ENCODE measurements at regions not wholly inside any gene's neighbourhood (a gene's known extent, or its start where the extent isn't known, plus 50 kb on each side); places are given as distances from the start of the nearest gene placed in this dataset.
A peak's percentile ranks its signal among the peaks of the same experiment; 100 is the strongest.
"Not testable (repeated sequence)": the region's sequence is repeated elsewhere in the genome, so short reads cannot be mapped to it uniquely, and the experiment has no call there.

GRCh38 chr3:177909530-177909929 lies 626.7 kb upstream of the KCNMB2 start:
- ATAC-seq = not testable (repeated sequence)

GRCh38 chr3:177914224-177914623 lies 622.0 kb upstream of the KCNMB2 start:
- no peak for ATAC-seq

- no peak for ATAC-seq
Measured at GRCh38 chr3:177916461-177916860, 619.8 kb upstream of the KCNMB2 start.

DNA sequence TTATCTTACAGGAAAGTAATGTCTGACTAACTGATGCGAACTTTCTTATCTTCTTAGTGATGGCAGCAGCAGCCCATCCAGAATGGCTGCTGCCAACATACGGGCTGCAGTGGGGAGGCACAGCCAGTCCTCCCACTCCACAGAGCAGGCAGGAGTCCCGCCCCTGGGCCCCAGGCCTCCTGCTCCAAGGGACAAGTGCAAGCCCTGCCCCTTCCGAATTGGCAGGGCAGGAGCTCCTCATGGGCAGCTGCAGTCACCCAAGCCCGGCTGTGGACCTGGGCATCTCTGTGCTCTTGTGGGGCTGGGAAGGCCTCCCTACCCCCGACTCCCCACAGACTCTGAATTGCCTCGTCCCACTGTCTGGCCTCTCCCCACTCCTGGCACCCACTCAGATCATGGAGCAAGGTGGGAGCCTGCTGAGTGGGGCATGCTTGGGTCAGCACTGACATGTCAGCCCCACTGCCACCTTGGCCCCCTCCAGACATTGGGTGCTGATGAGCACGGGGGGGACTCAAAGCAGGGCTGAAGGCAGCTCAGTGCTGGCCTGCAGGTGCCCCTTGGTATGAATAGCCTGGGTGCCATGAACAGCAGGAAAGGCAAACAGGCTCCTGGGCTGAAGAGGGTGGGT lies 618.9 kb upstream of the KCNMB2 start:
- ATAC-seq = no peak

DNA sequence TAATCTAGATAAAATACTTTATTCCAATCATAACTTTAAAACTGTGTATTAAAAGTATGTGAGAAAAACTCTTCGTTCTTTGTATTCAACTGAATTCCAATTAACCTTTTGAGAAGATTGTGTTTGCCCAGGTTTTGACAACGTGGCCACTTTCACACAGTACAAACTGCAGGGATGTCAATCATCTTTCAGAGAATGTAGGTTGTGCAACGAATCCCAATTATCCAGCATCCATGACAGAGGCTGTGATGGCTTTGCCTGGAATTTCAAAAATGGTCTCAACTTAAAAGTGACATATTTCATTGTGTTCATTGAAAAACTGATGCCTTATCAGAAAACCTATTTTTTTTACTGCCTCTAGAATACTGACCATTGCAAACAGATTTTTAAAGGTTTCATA lies 615.1 kb upstream of the KCNMB2 start:
- ATAC-seq = no peak

GRCh38 chr3:177924261-177924660 lies 612.0 kb upstream of the KCNMB2 start:
- ATAC-seq = no peak

DNA sequence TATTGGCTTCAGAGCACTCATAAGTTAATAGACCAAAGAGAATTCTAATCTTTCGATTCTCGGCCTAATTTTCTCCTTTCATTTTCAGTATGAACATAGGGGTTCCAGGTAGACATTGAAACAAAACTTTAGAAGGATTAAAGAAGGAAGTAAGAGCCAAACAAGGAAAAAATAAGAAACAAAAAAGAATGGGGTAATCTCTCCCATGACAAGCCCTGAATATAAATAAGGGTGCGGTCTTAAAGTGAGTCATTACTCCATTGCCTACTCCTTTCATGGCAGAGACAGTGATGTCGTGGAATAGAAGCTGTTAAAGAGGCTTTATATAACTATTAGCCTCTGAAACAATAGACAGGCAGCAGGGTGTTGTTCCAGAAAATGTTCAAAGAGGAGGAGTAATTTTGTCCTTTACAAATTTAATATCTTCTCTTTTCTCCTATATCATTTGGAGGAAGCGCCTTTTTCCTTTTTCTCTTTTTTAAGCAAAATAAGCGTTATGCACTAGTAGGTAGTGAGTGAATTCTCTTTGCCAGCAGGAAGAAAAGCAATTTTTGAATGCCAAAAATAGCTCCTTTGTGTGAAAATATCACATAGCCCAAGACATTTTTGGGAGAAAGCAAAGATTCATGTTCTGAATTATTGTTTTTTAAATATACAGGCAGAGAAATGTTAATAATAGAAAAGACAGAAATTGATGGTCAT lies 607.9 kb upstream of the KCNMB2 start:
- peak; percentile 98 for ATAC-seq

GRCh38 chr3:177929310-177929709 lies 606.9 kb upstream of the KCNMB2 start:
- peak; percentile 85 for ATAC-seq

- peak; percentile 49 for ATAC-seq
Measured at GRCh38 chr3:177930771-177931170, 605.5 kb upstream of the KCNMB2 start.

GRCh38 chr3:177931346-177931745 lies 604.9 kb upstream of the KCNMB2 start:
- ATAC-seq = no peak

DNA sequence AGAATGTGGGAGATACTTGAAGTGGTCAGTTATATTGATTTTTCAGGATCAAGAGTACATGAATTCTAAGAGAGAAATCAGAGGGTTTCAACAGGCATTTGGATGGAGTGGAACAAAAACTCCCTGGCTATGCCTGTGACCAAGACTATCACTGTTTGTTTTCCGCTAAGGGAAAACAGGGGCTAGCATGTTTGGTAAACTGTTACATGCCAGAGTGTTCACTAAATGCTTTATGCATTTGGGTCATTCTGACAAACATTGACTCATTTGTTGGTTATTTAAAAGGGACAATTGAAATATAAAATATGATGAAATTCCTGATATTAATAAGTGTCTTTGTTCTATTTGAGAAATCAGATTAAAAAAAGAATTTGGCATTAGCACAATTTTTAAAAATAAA lies 603.9 kb upstream of the KCNMB2 start:
- no peak for ATAC-seq

GRCh38 chr3:177932750-177933660 lies 603.2 kb upstream of the KCNMB2 start:
- no peak for ATAC-seq

DNA sequence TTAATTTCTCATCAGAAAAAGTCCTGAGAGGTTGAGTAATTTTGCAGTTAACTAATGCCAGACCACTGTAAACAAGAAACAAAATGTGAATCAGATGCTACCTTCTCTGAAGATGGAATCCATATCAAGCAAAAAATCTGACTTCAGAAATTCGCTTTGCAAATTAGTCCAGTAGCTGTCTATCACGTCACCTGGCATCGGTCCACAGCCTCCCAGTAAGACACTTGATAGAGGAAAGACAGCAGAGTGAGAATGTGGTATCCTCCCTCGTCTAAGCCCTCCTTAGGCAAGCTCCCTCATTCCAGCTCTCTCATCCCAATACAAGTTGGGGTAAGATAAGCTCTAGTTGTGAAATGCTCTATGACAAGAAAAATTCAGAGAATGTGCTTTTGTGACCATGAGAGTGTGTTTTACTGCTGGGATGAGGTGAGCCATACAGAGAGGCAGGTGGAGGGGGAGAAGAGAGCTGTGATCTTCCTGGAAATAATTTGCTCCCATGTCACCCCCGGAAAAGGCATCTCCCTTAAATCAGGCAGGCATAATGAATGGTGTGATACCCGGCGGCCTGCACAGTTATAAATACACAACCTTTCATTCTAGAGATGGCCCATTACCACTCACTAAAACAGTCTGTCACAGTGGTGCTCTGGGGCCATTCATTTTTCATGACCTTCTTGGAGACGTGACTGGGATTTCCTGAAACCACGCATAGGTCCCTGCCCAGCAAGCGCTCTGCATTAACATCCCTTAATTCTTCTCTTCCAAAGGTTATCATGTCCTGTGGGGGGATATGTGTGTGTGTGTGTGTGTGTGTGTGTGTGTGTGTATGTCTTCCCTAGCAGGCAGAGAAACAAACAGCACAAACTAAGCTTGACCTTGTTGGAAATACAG lies 602.0 kb upstream of the KCNMB2 start:
- no peak for ATAC-seq

- ATAC-seq = no peak
Measured at GRCh38 chr3:177935047-177935446, 601.2 kb upstream of the KCNMB2 start.

DNA sequence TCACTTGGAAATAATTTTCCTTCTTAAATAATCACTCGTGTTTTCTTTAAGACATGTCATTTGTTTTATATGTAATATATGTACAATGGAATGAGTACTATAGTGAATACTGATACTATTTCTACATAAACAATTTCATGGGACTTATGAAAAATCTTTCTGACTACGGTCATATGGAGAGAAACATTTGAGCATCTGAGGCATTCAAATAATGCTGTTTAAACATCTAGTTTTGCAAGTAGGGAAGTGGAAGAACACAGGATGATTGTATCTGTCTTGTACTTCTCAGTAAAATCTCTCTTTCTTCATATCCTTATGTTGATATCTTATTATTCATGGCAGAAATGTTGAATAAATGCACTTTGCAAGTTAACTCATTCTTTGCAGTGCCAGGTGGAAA lies 599.5 kb upstream of the KCNMB2 start:
- no peak for ATAC-seq

DNA sequence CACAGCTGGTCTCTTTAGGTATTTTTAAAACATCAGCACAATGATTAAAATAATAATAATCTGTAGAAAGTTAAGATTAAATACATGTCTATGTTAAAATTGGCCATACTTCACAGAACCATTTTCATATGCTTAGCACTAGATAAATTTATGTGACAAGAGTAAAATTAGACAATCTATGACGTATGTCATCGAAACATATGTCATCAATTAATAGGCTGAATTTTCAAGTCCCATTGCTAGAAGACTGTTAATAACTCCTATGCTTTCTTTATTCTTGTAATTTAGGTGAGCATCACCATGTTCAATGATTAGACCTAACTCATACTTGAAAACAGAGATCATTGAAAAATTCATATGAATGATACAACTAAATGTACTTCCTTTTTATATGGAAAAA lies 593.3 kb upstream of the KCNMB2 start:
- ATAC-seq = no peak

DNA sequence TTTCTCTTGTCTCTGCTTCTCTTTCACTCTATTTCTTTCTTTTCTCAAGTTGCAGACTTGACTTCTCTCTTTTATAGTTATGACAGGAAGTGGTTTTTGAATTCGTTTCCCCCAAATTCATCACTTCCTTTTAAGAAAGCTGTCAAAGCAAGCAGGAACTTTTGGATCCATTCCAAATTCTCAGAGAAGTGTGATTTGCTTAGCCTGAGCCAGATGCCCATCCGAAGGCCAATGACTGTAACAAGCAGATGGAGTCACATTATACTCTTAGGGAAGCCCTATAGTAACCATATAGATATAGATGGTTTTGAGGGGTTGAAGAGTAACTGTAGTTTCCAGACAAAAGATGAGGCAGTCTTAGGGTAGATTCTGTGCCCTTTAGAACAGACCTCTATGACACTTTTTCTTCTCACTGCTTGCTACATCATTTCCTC lies 592.0 kb upstream of the KCNMB2 start:
- ATAC-seq = no peak

GRCh38 chr3:177946048-177946447 lies 590.2 kb upstream of the KCNMB2 start:
- ATAC-seq = no peak

DNA sequence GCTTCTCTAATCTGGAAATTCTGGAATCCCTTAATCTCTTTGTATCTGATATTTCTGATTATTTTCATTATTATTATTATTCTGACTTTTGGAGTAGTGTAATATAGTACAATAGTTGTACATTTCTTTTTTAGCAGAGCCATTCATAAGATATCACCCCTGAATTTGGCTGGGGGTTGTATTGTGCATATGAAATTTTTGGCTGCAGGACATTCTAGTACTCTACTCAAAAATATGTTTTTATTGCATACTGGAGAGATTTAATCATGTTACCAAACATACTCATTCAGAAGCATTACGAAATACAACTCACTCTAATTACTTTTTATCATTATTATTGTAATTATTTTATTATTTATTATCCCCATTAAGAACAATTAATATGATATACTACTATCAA lies 589.7 kb upstream of the KCNMB2 start:
- no peak for ATAC-seq

- ATAC-seq = no peak
Measured at GRCh38 chr3:177946936-177947335, 589.3 kb upstream of the KCNMB2 start.

DNA sequence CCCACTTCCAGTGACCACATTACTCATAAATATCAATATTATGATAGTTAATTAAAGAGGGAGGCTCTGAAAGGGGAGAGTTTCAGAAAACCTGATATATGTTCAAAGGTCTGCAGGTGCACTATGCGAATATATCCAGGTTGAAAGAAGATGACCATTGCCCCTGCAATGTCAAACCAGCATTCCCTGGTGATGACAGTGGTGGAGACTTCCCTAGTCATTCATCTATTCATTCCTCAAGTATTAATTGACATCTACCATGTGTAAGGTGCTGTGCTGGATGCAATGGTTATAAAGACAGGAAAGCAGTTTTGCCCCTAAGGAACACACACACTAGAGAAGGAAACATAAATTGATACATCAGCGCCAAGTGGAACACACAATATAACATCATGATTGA lies 588.3 kb upstream of the KCNMB2 start:
- no peak for ATAC-seq

- no peak for ATAC-seq
Measured at GRCh38 chr3:177948716-177949425, 587.4 kb upstream of the KCNMB2 start.
